Stimulated activated CD4-positive, alpha-beta T cell treated with anti-CD3 and anti-CD28 coated beads, Interleukin-4, amount 100 ng/mL, for 48 hours (primary cell): ENCODE measurements at regions not wholly inside any gene's neighbourhood (a gene's known extent, or its start where the extent isn't known, plus 50 kb on each side); places are given as distances from the start of the nearest gene placed in this dataset.
A peak's percentile ranks its signal among the peaks of the same experiment; 100 is the strongest.
"Not testable (repeated sequence)": the region's sequence is repeated elsewhere in the genome, so short reads cannot be mapped to it uniquely, and the experiment has no call there.

Source experiments
- DNase-seq, 2 donors: peaks; one replicate each; pipeline ENCODE4 v3.0.0-alpha.2; 2020; ENCODE audit warnings: low read depth in 2 of 2

DNA sequence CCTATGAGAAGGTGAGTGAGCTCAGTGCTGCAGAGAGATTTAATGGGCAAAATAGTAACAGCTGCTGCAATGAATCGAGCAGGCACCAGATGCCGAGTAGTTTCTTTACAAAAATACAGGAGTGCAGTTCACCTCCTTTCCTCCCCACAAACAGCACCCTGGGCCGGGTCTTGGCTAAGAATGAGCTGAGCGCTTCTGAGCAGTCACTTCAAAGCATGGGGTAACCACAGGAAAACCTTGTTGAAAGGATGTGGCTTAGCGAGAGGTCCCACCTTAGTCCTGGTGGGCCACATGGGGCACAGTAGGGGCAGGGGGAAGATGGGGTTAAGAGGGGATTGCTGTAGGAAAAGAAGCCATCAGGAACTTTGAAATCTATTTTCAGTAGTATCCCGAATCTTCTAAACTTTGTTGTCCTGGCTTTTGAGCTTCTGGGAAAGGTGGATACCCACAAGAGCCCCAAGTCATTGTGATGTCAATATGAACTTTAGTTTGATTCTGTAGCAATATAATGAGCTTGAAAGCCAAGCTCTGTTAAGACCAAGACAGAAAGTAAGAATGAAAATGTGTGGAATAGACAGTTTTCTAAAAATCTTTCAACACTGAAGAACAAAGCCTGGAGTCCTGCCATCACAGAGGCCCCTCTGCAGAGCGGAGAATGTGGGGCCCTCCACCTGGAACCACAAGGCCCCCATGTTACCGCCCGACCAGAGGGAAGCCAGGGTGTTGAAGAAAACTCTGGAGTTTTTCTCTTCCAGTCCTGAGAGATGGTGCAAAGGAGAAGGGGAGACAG lies 101.0 kb upstream of the ZNF236 start:
- peak in 1 of 2 donors; percentile 12 for DNase-seq

DNA sequence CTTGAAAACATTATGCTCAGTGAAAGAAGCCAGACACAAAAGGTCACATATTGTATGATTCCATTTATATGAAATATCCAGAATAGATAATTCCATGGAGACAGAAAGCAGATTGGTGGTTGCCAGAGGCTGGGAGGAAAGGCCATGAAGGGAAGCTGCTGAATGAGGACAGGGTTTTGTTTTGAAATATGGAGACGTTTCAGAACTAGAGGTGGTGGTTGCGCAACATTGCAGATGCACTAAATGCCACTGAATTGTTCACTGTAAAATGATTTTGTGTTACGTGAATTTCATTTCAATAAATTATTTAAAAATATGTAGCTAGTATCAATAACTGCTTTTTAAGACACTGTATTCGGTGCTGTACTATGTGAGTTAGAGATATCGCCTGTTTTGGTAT lies 101.7 kb upstream of the ZNF236 start:
- no peak for DNase-seq

DNA sequence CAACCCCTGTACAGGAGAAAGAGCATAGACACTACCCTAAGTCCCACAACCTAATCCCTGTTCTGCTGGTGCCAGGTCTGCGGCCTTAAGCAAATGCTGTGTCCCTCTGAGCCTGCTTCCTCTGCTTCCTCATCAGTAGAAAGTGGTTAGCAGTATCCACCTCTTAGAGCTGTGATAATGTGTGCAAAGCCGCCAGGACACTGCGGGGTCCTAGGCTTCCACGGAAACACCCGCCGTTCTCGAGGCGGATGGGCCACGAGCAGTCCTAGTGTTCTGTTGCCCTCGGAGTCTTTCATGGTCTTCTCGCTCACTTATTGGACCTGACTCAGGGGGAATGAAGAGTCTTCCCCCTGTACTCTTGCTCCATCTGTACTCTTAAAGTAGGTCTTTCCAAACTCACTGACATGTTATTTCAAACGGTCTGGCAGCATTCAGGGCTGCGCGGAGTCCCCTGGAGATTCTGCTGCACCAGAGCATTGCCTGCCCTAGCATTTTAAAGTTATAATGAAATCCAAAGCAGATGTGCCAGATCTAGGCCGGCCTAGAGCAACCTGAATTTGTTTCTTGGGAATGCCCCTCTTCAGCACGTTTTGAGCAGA lies 107.2 kb upstream of the ZNF236 start:
- DNase-seq: no peak

DNA sequence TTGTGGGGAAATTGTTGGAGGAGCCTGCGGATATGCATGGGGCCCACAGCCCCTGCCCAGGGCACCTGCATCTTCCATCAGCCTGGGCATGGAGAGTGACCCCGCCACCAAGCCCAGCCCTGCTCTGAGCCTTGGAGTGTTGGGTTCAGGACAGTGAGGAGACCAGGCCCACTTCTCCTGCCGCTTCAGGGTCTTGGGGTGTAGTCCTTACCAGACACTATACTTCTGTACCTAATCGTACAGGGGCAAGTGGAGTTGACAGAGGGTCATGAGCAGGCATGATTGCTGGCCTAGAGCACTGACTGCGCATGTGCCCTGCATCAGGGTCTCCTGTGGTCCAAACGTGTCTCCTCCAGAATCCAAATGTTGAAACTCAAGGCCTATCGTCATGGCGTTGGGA lies 108.9 kb upstream of the ZNF236 start:
- no peak for DNase-seq

DNA sequence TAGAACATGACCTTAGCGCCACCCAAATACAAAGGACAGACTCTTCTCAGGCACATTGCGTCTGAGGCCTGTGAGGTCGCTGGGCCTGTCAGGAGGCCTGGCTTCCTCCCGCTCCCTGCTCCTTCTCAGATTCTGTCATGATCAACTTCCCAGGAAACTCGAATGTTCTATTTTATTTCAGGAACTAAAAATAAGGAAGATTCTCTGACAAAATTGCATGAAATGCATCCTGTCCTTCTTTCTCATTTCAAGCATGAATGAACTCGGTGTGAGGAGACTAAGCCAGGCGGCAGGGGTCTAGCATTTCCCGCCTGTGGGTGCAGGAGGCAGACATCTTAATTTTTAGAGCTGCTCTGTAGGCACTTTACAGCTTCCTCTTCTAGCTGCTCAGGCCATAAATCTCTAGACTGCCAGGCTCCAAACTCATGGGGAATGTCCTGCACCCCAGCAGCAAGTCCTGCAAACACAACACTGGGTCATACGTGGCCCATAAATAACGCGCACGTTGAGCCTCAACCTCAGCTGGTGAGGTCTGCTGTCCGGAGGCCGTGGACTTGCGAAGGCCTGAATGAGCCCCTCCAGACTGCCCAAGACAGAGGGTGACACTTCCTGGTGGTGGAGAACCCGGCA lies 109.7 kb upstream of the ZNF236 start:
- no peak for DNase-seq

DNA sequence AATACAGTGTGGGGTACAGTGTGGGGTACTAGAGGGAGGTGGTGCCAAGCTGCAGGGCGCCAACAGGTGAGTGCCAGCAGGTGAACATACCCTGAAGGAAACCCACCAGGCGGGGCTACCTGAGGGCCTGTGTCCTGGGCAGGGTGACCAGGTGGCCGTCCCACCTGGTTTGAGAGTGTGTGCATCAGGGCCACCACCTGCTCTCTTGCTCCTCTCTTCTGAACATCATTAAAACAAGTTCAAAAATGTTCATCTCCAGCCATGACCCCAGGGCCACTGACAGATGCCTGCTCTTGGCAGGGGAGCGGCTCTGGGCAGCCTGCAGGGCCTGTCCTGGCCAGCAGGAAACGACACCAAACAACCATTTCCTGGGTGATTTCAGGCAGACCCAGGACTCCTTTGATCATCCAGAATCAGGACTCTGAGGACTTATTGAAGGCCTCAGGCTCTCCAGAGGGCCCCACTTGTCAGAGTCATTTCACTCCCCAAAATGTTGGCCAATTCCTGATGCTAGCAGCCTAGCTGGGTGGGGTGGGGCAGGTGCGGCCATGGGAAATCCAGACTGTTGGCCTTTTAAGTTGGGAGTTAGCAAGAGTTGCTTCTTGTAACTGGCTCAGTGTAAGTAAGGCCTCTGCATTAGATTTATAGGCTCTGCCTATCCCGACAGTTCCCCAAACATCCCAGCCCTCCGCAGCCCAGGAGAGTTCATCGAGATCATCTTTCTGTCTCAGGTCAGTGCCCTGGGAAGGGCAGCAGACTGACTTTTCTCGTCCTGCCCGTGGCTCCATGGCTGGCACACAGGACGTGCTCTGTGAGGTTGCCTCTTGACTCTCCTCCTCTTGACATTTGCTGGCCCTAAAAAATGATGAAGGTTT lies 111.5 kb upstream of the ZNF236 start:
- no peak for DNase-seq

DNA sequence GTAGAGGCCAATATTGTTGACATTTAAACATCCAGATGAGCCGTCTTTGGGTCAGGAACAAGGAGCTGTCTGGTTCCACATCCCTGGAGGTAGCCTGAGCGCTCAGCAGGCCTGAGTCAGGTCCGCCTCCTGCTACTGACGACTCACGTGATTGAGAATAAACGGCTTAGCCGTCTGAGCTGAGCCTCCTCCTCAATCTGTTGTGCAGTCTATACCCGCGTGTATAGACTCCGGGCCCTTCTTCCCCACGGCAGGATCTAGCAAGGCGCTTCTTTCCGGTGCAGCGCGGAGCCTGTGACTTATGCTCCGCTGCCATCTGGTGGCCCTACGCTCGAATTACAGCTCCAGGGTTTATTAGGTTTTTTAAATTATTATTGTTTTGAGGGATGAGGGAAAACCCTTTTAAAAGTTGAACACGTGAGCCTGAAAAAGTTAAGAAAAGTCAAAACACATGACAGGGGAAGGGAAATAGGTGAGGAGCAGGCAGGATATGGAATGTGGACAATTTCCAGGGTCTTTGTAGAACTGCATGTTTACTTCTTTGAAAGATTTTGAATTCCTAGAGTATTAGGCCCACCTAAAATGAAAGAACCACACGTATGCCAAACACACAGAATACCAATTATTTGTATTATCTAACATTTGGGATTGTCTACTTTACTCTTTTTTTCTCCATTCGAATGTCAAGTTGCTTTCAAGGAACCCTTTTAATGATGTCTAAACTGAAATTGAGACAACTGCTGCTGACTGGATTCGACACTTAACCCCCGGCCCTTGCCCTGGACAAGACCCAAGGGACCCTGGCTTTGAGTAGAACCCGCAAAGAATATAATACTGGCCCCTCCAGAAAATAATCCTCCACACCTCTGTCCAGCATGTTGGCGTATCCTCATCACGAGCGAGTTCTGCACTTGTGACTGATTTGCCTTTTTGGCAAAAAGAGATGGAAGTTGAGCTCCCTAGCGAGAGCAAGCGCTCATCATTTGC lies 112.4 kb upstream of the ZNF236 start:
- peak; percentile 34 to 43 for DNase-seq

DNA sequence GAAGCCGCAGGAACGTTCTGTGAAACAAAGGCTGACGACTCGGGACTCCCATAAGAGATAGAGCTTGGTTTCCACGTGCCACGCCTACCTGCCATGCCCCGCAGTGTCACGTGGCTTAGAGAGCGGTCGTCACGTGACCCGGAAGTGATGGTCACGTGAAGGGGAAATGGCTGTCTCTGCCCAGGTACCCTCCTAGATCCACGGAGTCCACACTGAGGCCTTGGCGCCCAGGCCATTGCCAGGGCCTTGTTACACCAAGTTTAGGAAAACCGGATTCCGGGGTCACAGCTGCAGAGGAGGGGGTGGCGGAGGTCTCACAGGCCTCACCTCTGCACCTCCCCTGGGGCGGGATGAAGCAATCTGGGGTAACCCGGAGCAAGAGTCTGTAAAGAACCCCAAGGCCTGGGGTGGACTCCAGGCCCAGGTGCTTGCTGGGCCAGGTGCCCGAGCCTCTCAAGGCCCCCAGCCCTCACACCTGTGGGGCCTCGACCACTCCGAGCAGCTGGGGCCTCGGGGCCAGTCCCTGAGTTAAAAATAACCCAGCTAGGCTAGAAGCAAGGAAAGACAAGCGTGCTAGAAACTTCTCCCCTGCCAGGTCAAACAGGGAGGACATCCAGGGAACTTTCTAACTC lies 113.5 kb upstream of the ZNF236 start:
- DNase-seq: no peak

DNA sequence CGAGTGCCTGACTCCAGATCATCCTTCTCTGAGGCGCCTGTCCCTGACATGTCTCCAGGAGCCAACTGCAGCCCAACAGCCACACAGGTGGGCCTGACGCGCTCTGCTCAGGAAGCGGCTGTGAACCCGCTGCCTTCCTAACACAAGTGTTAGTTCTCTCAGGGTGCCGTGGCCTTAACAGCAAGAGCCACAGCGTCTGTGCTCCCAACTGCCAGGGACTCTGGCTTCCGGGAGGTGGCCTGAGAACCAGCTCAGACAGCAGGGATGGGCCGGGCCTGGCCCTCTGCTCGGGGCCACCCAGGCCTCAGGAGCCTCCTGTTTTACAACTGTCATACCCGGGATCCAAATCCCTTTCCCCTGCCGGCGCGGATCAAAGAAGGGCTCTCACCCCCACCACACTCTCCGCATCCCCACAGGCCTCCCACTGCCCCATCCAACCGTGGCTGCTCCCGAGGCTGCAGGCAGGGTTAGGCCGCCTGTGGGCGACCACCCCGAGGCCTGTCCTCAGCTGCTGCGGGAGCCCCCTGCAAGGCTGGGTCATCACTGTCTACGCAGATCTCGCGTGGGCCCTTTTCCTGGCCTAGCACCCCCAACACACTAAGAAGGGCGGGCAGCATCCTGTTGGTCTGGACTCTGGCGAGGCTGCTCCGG lies 114.2 kb upstream of the ZNF236 start:
- no peak for DNase-seq

DNA sequence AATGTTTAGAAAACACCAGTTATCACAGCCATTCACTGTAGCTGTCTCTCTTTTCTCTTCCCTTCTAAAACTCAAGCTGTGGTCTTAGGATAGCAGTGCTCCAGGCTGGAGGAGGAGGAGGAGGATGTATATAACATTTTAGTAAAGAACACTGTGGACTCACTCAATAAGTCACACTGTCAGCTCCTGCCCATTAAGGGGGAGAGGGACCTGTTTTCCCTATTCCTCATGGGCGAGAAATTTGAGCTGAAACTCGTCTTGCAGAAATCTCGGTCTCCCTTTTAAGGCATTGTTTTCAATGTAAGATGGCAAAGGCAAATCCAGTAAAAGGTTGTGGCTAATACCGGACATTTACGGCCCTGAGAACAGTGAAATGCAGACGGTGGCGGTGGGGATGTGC lies 114.8 kb upstream of the ZNF236 start:
- DNase-seq: no peak

DNA sequence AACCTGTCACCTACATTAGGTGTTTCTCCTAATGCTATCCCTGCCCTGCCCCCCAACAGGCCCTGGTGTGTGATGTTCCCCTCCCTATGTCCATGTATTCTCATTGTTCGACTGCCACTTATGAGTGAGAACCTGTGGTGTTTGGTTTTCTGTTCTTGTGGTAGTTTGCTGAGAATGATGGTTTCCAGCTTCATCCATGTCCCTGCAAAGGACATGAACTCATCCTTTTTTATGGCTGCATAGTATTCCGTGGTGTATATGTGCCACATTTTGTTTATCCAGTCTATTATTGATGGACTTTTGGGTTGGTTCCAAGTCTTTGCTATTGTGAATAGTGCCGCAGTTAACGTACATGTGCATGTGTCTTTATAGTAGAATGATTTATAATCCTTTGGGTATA lies 117.8 kb upstream of the ZNF236 start:
- DNase-seq: not testable (repeated sequence)

DNA sequence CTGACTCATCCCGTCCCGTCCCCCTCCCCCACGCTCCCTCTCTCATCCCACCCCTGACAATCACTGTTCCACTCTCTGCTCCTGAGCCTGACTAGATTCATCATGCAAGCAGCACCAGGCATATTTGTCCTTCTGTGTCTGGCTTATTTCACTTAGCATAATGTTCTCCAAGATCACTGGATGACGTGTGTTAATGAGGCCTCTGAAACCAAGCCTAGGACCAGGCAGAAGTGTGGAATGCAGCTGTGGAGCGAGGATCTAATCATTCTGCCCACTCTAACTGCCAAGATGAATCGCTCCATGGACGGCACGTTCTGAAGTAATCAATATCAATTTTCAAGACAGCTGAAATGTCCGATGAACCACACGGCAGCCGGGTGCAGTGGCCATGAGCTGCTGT lies 122.4 kb upstream of the ZNF236 start:
- no peak for DNase-seq

DNA sequence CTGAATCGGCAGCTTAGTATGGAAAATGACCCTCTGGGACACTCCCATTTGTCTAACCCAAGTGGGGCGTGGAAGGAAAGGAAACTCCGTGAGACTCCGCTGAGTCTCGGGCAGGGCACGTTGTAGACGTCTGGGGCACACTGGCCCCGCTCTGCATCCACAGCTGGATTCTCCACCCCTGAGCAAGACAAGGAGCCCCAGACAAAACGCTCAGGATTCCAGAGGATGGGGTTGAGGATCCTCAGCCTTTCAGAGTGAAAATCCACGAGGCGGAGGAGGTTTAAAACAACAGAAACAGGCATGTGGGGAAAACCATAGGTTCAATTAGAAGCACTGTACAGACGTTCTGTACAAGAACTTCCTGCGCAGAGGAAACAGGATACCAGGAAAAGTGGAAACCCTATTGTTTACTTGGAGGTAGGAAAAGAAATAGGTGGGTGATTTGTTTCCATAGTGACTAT lies 124.9 kb upstream of the ZNF236 start:
- DNase-seq: no peak

DNA sequence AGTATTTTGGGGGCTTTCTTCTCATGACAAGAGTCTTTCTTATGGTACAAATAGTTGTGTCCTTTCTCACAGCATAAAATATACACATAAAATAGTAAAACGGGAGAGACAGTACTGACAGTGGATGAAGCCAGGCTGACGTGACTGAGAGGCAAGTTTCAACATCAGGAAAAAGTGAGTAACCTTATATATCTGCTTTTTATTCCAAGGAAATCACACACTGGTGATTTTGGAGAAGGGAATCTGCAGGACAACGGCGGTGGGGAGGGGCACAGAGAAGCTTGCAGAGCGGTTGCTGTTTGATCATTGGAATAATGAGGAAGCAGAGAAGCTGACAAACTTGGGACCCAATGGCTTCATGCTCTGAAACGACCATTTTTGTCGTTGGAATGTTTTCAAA lies 130.6 kb upstream of the ZNF236 start:
- no peak for DNase-seq

DNA sequence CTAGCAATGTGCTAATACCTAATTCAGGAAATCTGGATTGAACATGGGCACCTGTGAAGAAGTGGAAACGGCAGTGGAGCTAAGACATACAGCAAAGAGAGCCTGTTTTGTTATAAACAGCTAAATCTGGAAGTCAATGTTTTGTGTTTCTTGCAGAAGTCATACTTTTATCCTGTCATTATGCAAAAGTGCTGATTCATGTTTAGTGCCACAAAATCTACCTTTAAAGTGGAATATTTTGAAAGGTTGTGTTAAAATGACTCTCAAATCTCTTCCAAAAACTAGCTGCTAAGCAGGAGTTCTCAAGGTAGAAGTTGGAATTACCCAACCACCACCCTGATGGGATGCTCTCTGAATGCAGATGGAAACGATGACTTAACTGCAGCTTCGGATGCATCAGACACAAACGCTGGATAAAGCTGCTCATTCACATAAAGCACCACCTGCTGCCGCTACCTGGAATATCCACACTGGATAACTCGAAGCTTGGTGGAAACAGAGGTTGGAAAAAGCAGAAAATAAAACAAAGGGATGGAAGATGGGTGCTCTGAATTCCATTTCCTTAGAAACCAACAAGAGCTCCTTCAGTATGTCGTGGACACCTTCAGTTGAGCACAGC lies 132.6 kb upstream of the ZNF236 start:
- DNase-seq: no peak

DNA sequence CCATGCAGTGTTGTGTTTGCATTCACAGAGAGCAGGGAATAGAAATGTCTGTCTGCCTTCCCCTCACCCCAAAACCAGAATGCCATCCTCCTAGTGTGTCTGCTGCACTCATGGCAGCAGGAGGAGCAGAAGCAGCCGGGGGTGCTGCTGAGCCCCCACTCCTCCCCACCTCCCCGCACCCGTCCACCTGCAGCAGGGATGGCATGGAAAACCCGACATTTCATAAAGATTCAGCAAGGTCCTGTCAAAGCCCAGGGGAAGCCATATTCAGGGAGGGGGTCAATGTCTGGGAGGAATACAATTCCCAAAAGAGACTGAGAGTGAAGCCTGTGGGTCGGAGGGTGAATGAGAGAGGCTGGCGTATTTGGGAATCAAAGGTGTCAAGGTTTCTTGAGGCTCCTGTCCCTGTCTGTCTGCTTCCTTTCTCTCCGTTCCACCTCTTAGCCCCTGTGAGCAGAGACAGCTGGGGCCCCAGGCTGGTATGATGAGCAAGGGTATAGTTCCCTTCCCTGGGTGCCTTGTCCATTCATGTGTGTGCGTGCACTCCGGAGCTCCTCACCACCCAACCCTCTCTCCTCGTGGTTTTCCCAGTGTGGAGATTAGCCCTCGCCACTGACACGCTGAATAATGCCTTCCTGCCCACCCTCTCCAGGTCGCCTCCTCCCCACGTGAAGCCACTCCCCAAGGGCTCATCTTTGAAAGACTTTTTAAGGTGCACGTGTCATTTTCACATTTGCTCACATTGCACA lies 133.5 kb upstream of the ZNF236 start:
- DNase-seq: no peak

DNA sequence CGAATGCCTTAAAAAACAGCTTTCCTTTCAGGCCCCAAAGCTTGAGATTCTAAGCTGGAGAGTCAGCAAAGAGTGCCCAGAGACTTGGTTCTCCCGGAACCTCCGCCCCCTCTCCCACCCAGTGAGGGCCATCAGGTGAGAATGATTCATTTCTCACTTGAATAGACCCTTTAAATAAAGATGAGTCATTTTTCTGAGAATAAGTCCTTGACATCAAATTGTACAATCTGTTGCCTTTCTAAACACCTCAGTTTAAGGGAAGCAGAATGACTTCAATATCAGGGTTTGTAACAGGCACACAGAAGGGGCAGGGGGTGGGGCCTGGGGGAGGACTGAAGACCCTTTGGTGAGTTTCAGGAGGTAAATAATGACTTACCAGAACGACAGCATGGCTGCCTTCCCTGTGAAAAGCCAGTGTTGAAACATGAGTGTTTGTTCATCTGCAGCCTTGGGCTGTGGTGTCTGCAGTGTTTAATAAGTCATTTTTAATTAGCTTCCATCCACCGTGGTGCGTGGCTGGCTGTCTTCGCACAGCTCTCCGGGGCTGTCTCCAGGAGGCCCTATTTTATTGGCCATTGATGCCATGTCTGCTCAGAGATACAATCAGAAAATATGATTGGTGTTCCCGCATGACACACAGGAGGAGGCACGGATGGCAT lies 134.9 kb upstream of the ZNF236 start:
- peak in 1 of 2 donors; percentile 24 for DNase-seq

DNA sequence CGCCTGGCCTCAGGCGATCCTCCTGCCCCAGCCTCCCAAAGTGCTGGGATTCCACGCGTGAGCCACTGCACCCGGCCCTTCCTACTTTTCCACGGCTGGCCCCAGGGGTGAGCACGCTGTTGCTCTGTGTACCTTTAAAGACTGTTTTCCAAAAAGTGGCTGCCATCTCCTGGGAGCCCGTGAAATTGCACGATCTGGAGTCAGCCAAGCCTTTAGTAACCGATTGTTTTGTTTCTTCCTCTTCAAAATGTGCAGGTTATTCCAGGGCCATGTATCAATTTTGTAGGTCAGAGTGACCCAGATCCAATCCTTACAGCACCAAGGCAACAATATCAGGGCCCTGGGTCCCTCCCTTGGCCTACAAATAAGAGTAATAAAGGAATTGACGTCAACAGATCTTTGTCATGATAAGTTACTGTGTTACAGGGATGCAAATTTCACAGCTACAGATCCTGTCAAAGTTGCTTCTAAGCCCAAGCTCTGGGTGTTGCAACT lies 135.6 kb upstream of the ZNF236 start:
- DNase-seq: no peak
